Activated T-cell treated with anti-CD3 and anti-CD28 coated beads, Interleukin-2, amount 50 U/mL, for 4 hours (primary cell): ENCODE measurements at regions not wholly inside any gene's neighbourhood (a gene's known extent, or its start where the extent isn't known, plus 50 kb on each side); places are given as distances from the start of the nearest gene placed in this dataset.

Source experiments
- ATAC-seq, 2 donors: fragments of 200-7000 bp; cut with Tn5 transposase; one replicate each; pipeline ENCODE4 v1.10.0; 2021
- DNase-seq: peaks from one replicate; pipeline ENCODE4 v3.0.0-alpha.2; 2020
- H3K27me3 Mint-ChIP-seq: one replicate; pipeline ENCODE4 v1.8.0; 2021; ENCODE audit warnings: low read depth, mixed read lengths
- H3K36me3 Mint-ChIP-seq: one replicate; pipeline ENCODE4 v1.8.0; 2022; ENCODE audit warnings: mixed read lengths; ENCODE audit not compliant: insufficient read depth
- H3K4me1 Mint-ChIP-seq: one replicate; pipeline ENCODE4 v1.8.0; 2021; ENCODE audit warnings: low read depth, mixed read lengths
- H3K4me3 Mint-ChIP-seq: one replicate; pipeline ENCODE4 v1.8.0; 2021; ENCODE audit warnings: mild to moderate bottlenecking, moderate library complexity, mixed read lengths
- H3K9me3 Mint-ChIP-seq: one replicate; pipeline ENCODE4 v1.8.0; 2021; ENCODE audit warnings: mixed read lengths

GRCh38 chr3:116930786-116931185 is 221.2 kb downstream of the TUSC7 start:
- H3K4me1 Mint-ChIP-seq = no peaks in the 10 kb centered on the region
- H3K36me3 Mint-ChIP-seq = no peaks in the 10 kb centered on the region
- ATAC-seq (no peak), DNase-seq (no peak)
- peaks cover 8% of the 10 kb centered on the region for H3K9me3 Mint-ChIP-seq
- no peaks in the 10 kb centered on the region for H3K27me3 Mint-ChIP-seq
- H3K4me3 Mint-ChIP-seq = no peak overlapping the region

GRCh38 chr3:116939091-116939490 is 229.5 kb downstream of the TUSC7 start:
- Mint-ChIP-seq H3K4me1 (no peaks in the 10 kb centered on the region), H3K9me3 (peaks cover 12% of the 10 kb centered on the region), H3K27me3 (no peaks in the 10 kb centered on the region), H3K36me3 (no peaks in the 10 kb centered on the region), H3K4me3 (no peak overlapping the region)
- ATAC-seq (no peak), DNase-seq (no peak)

GRCh38 chr3:116939550-116939949 is 230.0 kb downstream of the TUSC7 start:
- ATAC-seq (no peak), DNase-seq (no peak)
- H3K9me3 Mint-ChIP-seq = peaks cover 12% of the 10 kb centered on the region
- no peaks in the 10 kb centered on the region for H3K4me1 Mint-ChIP-seq
- H3K4me3 Mint-ChIP-seq = no peak overlapping the region
- no peaks in the 10 kb centered on the region for H3K36me3 Mint-ChIP-seq
- no peaks in the 10 kb centered on the region for H3K27me3 Mint-ChIP-seq

- Mint-ChIP-seq H3K27me3 (no peaks in the 10 kb centered on the region), H3K9me3 (peaks cover 7% of the 10 kb centered on the region), H3K4me3 (no peak overlapping the region), H3K36me3 (no peaks in the 10 kb centered on the region), H3K4me1 (no peaks in the 10 kb centered on the region)
- ATAC-seq (no peak), DNase-seq (no peak)
Measured at GRCh38 chr3:116940719-116941118, 231.1 kb downstream of the TUSC7 start.

- DNase-seq (no peak), ATAC-seq (no peak)
- Mint-ChIP-seq H3K36me3 (no peaks in the 10 kb centered on the region), H3K9me3 (peaks cover 7% of the 10 kb centered on the region), H3K4me3 (no peak overlapping the region), H3K4me1 (no peaks in the 10 kb centered on the region), H3K27me3 (no peaks in the 10 kb centered on the region)
Measured at GRCh38 chr3:116946376-116946775, 236.8 kb downstream of the TUSC7 start.

GRCh38 chr3:116947148-116947547 is 237.6 kb downstream of the TUSC7 start:
- no peaks in the 10 kb centered on the region for H3K27me3 Mint-ChIP-seq
- ATAC-seq (no peak), DNase-seq (no peak)
- H3K36me3 Mint-ChIP-seq = no peaks in the 10 kb centered on the region
- no peak overlapping the region for H3K4me3 Mint-ChIP-seq
- peaks cover 5% of the 10 kb centered on the region for H3K9me3 Mint-ChIP-seq
- no peaks in the 10 kb centered on the region for H3K4me1 Mint-ChIP-seq

GRCh38 chr3:116947809-116948208 is 238.2 kb downstream of the TUSC7 start:
- no peak overlapping the region for H3K4me3 Mint-ChIP-seq
- no peak for DNase-seq
- no peak for ATAC-seq
- H3K36me3 Mint-ChIP-seq = no peaks in the 10 kb centered on the region
- no peaks in the 10 kb centered on the region for H3K27me3 Mint-ChIP-seq
- H3K4me1 Mint-ChIP-seq = no peaks in the 10 kb centered on the region
- no peaks in the 10 kb centered on the region for H3K9me3 Mint-ChIP-seq

- H3K4me1 Mint-ChIP-seq = no peaks in the 10 kb centered on the region
- H3K36me3 Mint-ChIP-seq = no peaks in the 10 kb centered on the region
- ATAC-seq = no peak
Measured at GRCh38 chr3:116950301-116951055, 240.9 kb downstream of the TUSC7 start.

GRCh38 chr3:116951610-116952009 is 242.0 kb downstream of the TUSC7 start:
- no peaks in the 10 kb centered on the region for H3K27me3 Mint-ChIP-seq
- H3K4me1 Mint-ChIP-seq = no peaks in the 10 kb centered on the region
- no peak for ATAC-seq
- no peaks in the 10 kb centered on the region for H3K36me3 Mint-ChIP-seq
- H3K4me3 Mint-ChIP-seq = no peak overlapping the region
- DNase-seq = no peak
- no peaks in the 10 kb centered on the region for H3K9me3 Mint-ChIP-seq

More at GRCh38 chr3:116950301-116951055, 240.9 kb downstream of the TUSC7 start:
- Mint-ChIP-seq H3K27me3 (no peaks in the 10 kb centered on the region), H3K9me3 (no peaks in the 10 kb centered on the region), H3K4me3 (no peak overlapping the region)
- no peak for DNase-seq

GRCh38 chr3:116958291-116958690 is 248.7 kb downstream of the TUSC7 start:
- no peaks in the 10 kb centered on the region for H3K36me3 Mint-ChIP-seq
- no peaks in the 10 kb centered on the region for H3K4me1 Mint-ChIP-seq
- no peak overlapping the region for H3K4me3 Mint-ChIP-seq
- no peak for DNase-seq
- ATAC-seq = no peak
- H3K27me3 Mint-ChIP-seq = no peaks in the 10 kb centered on the region
- no peaks in the 10 kb centered on the region for H3K9me3 Mint-ChIP-seq

- no peaks in the 10 kb centered on the region for H3K27me3 Mint-ChIP-seq
- H3K4me3 Mint-ChIP-seq = no peak overlapping the region
- no peaks in the 10 kb centered on the region for H3K4me1 Mint-ChIP-seq
- peaks cover 3% of the 10 kb centered on the region for H3K9me3 Mint-ChIP-seq
- DNase-seq (no peak), ATAC-seq (no peak)
- H3K36me3 Mint-ChIP-seq = no peaks in the 10 kb centered on the region
Measured at GRCh38 chr3:116961106-116961505, 251.5 kb downstream of the TUSC7 start.

GRCh38 chr3:116963802-116964201 is 254.2 kb downstream of the TUSC7 start:
- Mint-ChIP-seq H3K4me1 (no peaks in the 10 kb centered on the region), H3K9me3 (peaks cover 3% of the 10 kb centered on the region), H3K4me3 (no peak overlapping the region), H3K36me3 (no peaks in the 10 kb centered on the region), H3K27me3 (no peaks in the 10 kb centered on the region)
- ATAC-seq (no peak), DNase-seq (no peak)

GRCh38 chr3:116966649-116967048 is 257.1 kb downstream of the TUSC7 start:
- Mint-ChIP-seq H3K9me3 (peaks cover 3% of the 10 kb centered on the region), H3K4me3 (no peak overlapping the region), H3K27me3 (no peaks in the 10 kb centered on the region), H3K4me1 (no peaks in the 10 kb centered on the region), H3K36me3 (no peaks in the 10 kb centered on the region)
- DNase-seq = no peak
- ATAC-seq = no peak

- Mint-ChIP-seq H3K4me1 (no peaks in the 10 kb centered on the region), H3K4me3 (no peak overlapping the region), H3K27me3 (no peaks in the 10 kb centered on the region), H3K9me3 (peaks cover 3% of the 10 kb centered on the region), H3K36me3 (no peaks in the 10 kb centered on the region)
- no peak for DNase-seq
- no peak for ATAC-seq
Measured at GRCh38 chr3:116969135-116969534, 259.6 kb downstream of the TUSC7 start.

- no peak for DNase-seq
- H3K4me1 Mint-ChIP-seq = no peaks in the 10 kb centered on the region
- no peak for ATAC-seq
- no peaks in the 10 kb centered on the region for H3K9me3 Mint-ChIP-seq
- no peak overlapping the region for H3K4me3 Mint-ChIP-seq
- no peaks in the 10 kb centered on the region for H3K27me3 Mint-ChIP-seq
- H3K36me3 Mint-ChIP-seq = no peaks in the 10 kb centered on the region
Measured at GRCh38 chr3:116969646-116970045, 260.1 kb downstream of the TUSC7 start.
